GM21447 (cell line): ENCODE measurements at regions not wholly inside any gene's neighbourhood (a gene's known extent, or its start where the extent isn't known, plus 50 kb on each side); places are given as distances from the start of the nearest gene placed in this dataset.
"Not testable (repeated sequence)": the region's sequence is repeated elsewhere in the genome, so short reads cannot be mapped to it uniquely, and the experiment has no call there.

Experiments
- ATAC-seq: cut with Tn5 transposase; IDR thresholded peaks from one replicate; pipeline ENCODE4 v1.9.1; 2021; ENCODE audit not compliant: unreplicated experiment

- no peak for ATAC-seq
Observed at GRCh38 chr6:4510317-4510716, 265.9 kb upstream of the CDYL start.

GRCh38 chr6:4509506-4509905 is 266.7 kb upstream of the CDYL start:
- no peak for ATAC-seq

- ATAC-seq, result no peak
Observed at GRCh38 chr6:4506792-4507191, 269.4 kb upstream of the CDYL start.

GRCh38 chr6:4506223-4506622 is 270.0 kb upstream of the CDYL start:
- ATAC-seq, result no peak

GRCh38 chr6:4504700-4505099 is 271.5 kb upstream of the CDYL start:
- ATAC-seq, result no peak

- ATAC-seq, result no peak
Observed at GRCh38 chr6:4503700-4504099, 272.5 kb upstream of the CDYL start.

GRCh38 chr6:4496284-4496683 is 279.9 kb upstream of the CDYL start:
- ATAC-seq, result no peak

- no peak for ATAC-seq
Observed at GRCh38 chr6:4491501-4492260, 284.5 kb upstream of the CDYL start.

- no peak for ATAC-seq
Observed at GRCh38 chr6:4489538-4489937, 286.7 kb upstream of the CDYL start.

GRCh38 chr6:4488389-4488788 is 287.8 kb upstream of the CDYL start:
- no peak for ATAC-seq

GRCh38 chr6:4487538-4487937 is 288.7 kb upstream of the CDYL start:
- ATAC-seq, result no peak

- ATAC-seq, result no peak
Observed at GRCh38 chr6:4486568-4487315, 289.5 kb upstream of the CDYL start.

GRCh38 chr6:4485735-4486134 is 290.5 kb upstream of the CDYL start:
- no peak for ATAC-seq

- no peak for ATAC-seq
Observed at GRCh38 chr6:4482461-4482860, 293.7 kb upstream of the CDYL start.

- ATAC-seq, result no peak
Observed at GRCh38 chr6:4480788-4481735, 295.1 kb upstream of the CDYL start.

GRCh38 chr6:4478098-4478497 is 298.1 kb upstream of the CDYL start:
- no peak for ATAC-seq

- no peak for ATAC-seq
Observed at GRCh38 chr6:4474810-4475209, 301.4 kb upstream of the CDYL start.

GRCh38 chr6:4472969-4473642 is 303.1 kb upstream of the CDYL start:
- ATAC-seq, result no peak

- ATAC-seq, result no peak
Observed at GRCh38 chr6:4472222-4472621, 304.0 kb upstream of the CDYL start.

- ATAC-seq, result not testable (repeated sequence)
Observed at GRCh38 chr6:4471515-4471914, 304.7 kb upstream of the CDYL start.

GRCh38 chr6:4470698-4471210 is 305.4 kb upstream of the CDYL start:
- no peak for ATAC-seq
